Stimulated activated naive CD8-positive, alpha-beta T cell treated with anti-CD3 and anti-CD28 coated beads, Interleukin-15, amount 100 ng/mL, for 72 hours (primary cell): ENCODE measurements at regions not wholly inside any gene's neighbourhood (a gene's known extent, or its start where the extent isn't known, plus 50 kb on each side); places are given as distances from the start of the nearest gene placed in this dataset.

Source experiments
- ATAC-seq: fragments of 150-1000 bp; cut with Tn5 transposase; 2 replicates; pipeline ENCODE4 v1.10.0; 2021; ENCODE audit warnings: mild to moderate bottlenecking, moderate library complexity
- DNase-seq, 2 donors: peaks; one replicate each; pipeline ENCODE4 v3.0.0; 2021 to 2022
- H3K27ac Mint-ChIP-seq, 2 donors: one replicate each; pipeline ENCODE4 v1.8.0; 2022; ENCODE audit warnings: mild to moderate bottlenecking in 2 of 2, mixed read lengths in 2 of 2, moderate library complexity in 2 of 2
- H3K27me3 Mint-ChIP-seq: one replicate; pipeline ENCODE4 v1.8.0; 2022; ENCODE audit warnings: mixed read lengths
- H3K4me1 Mint-ChIP-seq: one replicate; pipeline ENCODE4 v1.8.0; 2022; ENCODE audit warnings: mild to moderate bottlenecking, mixed read lengths
- H3K4me3 Mint-ChIP-seq, 2 donors: one replicate each; pipeline ENCODE4 v1.8.0; 2022; ENCODE audit warnings: mild to moderate bottlenecking in 2 of 2, mixed read lengths in 2 of 2, moderate library complexity in 1 of 2
- H3K9me3 Mint-ChIP-seq, 2 donors: one replicate each; pipeline ENCODE4 v1.8.0; 2022; ENCODE audit warnings: mixed read lengths in 2 of 2

DNA sequence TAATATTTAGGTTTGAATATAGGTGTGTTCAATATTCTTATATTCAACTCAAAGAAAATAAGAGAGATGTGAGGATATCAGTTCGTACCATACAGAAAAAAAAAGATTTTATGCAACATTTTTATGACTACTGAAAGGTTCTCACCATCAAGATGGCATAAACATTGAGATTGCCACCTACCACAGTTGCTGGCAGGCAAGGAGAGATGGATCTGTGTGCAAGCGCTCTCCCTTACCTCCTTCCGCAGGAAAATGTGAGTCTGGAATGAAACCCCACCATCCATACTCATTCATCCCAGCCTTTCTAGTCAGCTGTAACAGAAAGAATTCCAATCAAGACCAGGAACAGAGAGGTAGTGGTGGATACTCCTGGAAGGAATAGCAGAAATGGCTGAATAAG, 376.9 kb downstream of the PPP3CA start:
- ATAC-seq: no peak
- H3K4me3 Mint-ChIP-seq: no peak overlapping the region
- no peaks in the 10 kb centered on the region for H3K9me3 Mint-ChIP-seq
- H3K27ac Mint-ChIP-seq: no peak overlapping the region
- DNase-seq: no peak
- H3K4me1 Mint-ChIP-seq: no peaks in the 10 kb centered on the region
- H3K27me3 Mint-ChIP-seq: peaks cover 11% of the 10 kb centered on the region

- H3K27me3 Mint-ChIP-seq: peaks cover 11% of the 10 kb centered on the region
- no peak for ATAC-seq
- H3K4me1 Mint-ChIP-seq: no peaks in the 10 kb centered on the region
- no peak for DNase-seq
- H3K9me3 Mint-ChIP-seq: no peaks in the 10 kb centered on the region
- no peak overlapping the region for H3K27ac Mint-ChIP-seq
- H3K4me3 Mint-ChIP-seq: no peak overlapping the region
Measured at GRCh38 chr4:100969925-100970324, 377.4 kb downstream of the PPP3CA start.

DNA sequence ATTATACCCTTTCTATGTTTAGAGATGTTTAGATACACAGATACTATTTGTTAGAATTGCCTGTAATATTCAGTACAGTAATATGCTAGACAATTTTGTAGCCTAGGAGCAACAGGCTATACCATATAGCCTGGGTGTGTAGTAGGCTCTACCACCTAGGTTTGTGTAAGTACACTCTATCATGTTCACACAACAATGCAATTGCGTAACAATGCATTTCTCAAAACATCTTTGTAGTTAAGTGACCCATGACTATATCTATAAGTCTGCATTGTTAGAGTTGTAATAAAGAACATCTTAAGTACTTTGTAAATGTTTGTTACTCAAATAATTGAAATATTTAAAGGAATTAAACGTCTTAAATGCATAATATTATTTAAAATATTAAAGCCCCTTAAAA, 379.3 kb downstream of the PPP3CA start:
- no peak overlapping the region for H3K4me3 Mint-ChIP-seq
- DNase-seq: no peak
- peaks cover 11% of the 10 kb centered on the region for H3K27me3 Mint-ChIP-seq

DNA sequence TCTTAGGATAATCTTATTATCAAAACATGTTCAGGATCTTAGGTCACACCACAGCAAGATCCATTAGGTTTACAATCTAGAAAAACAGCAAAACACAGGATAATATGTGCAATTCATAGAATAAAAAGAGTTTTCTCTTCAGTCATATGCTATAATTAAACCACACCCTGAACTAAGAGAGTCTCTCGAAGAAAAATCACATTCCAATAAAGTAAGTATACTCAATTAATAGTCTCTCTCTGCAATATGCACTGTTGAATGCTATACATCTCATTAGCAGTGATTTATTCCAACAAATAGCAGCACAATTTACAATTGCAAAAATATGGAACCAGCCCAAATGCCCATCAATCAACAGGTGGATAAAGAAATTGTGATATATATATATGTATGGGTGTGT, 383.7 kb downstream of the PPP3CA start:
- peaks cover 11% of the 10 kb centered on the region for H3K27me3 Mint-ChIP-seq
- no peak overlapping the region for H3K27ac Mint-ChIP-seq
- no peak overlapping the region for H3K4me3 Mint-ChIP-seq
- H3K9me3 Mint-ChIP-seq: no peaks in the 10 kb centered on the region
- DNase-seq (no peak), ATAC-seq (no peak)
- no peaks in the 10 kb centered on the region for H3K4me1 Mint-ChIP-seq

More for the DNA sequence above, 379.3 kb downstream of the PPP3CA start:
- H3K9me3 Mint-ChIP-seq: no peaks in the 10 kb centered on the region
- ATAC-seq: no peak
- no peaks in the 10 kb centered on the region for H3K4me1 Mint-ChIP-seq
- H3K27ac Mint-ChIP-seq: no peak overlapping the region

DNA sequence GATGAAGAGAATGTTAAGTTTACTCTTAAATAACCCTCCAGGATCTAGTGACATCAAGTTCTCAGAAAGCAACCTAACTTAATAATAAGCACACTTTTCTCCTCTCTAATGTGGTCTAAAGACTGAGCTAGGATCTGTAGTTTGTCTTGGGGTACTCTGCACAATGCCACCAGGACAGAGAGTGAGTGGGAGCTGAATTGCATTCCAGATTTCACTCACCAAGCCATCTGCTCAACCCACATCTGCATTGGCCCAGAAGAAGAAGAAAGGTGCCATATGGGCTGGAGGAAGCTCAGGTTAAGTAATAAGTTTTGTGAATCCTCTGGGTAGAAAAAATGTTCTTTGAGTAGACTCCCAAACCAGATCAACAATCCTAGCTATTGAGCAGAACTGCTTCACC, 384.6 kb downstream of the PPP3CA start:
- Mint-ChIP-seq H3K4me3 (no peak overlapping the region), H3K27me3 (peaks cover 11% of the 10 kb centered on the region), H3K4me1 (no peaks in the 10 kb centered on the region), H3K27ac (no peak overlapping the region), H3K9me3 (no peaks in the 10 kb centered on the region)
- DNase-seq (peak in 1 of 2 donors; percentile 37), ATAC-seq (peak; percentile 97)

- H3K9me3 Mint-ChIP-seq: no peaks in the 10 kb centered on the region
- ATAC-seq (no peak), DNase-seq (no peak)
- no peak overlapping the region for H3K27ac Mint-ChIP-seq
- H3K27me3 Mint-ChIP-seq: peaks cover 2% of the 10 kb centered on the region
- H3K4me1 Mint-ChIP-seq: no peaks in the 10 kb centered on the region
- H3K4me3 Mint-ChIP-seq: no peak overlapping the region
Measured at GRCh38 chr4:100960232-100960631, 387.1 kb downstream of the PPP3CA start.

DNA sequence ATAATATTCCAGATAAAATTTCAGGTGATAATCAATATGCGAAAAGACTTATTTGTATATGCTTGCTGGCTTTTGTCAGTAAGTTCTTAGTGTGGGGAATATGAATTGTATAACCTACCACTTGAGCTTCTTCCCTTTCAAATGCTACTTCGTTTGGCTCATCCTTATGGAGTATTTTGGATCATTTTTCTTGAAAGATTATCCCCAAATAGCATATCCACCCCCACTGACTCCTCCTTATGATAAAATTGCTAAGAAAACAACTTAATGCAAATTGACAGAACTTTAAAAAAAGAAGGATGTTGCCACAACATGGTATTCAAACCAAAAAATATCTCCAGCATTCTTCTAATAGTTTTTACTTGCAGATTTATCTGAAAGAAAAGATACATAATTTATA, 393.3 kb downstream of the PPP3CA start:
- H3K4me1 Mint-ChIP-seq: no peaks in the 10 kb centered on the region

GRCh38 chr4:100953616-100954015, 393.7 kb downstream of the PPP3CA start:
- no peak overlapping the region for H3K27ac Mint-ChIP-seq
- H3K9me3 Mint-ChIP-seq: peaks cover 0 to 4% of the 10 kb centered on the region in 2 donors

More for the DNA sequence above, 393.3 kb downstream of the PPP3CA start:
- ATAC-seq: no peak
- H3K9me3 Mint-ChIP-seq: peaks cover 0 to 4% of the 10 kb centered on the region in 2 donors
- no peak overlapping the region for H3K4me3 Mint-ChIP-seq
- H3K27ac Mint-ChIP-seq: no peak overlapping the region
- no peak for DNase-seq
- H3K27me3 Mint-ChIP-seq: peaks cover 25% of the 10 kb centered on the region

DNA sequence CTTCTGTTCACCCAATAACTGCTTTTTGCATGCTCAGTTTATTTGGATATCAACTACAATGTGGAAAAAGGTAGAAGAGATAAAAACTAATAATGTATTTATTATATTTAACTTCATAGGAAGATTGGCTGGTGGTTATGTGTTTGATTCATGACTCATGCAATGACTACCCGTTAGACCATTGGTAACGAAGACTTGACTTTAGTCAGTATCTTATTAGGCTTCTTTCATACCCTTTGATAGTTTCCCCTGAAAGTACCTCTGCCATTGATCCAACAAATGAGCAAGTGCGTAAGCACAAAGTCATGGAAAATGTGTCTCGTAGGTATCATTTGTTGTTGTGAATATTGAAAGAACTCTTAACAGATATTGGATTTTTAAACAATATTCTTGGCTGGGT, 394.7 kb downstream of the PPP3CA start:
- Mint-ChIP-seq H3K27ac (no peak overlapping the region), H3K4me1 (no peaks in the 10 kb centered on the region), H3K4me3 (no peak overlapping the region), H3K27me3 (peaks cover 33% of the 10 kb centered on the region), H3K9me3 (peaks cover 0 to 4% of the 10 kb centered on the region in 2 donors)
- no peak for ATAC-seq
- DNase-seq: no peak

More at GRCh38 chr4:100953616-100954015, 393.7 kb downstream of the PPP3CA start:
- Mint-ChIP-seq H3K4me3 (no peak overlapping the region), H3K27me3 (peaks cover 29% of the 10 kb centered on the region), H3K4me1 (no peaks in the 10 kb centered on the region)
- ATAC-seq (no peak), DNase-seq (no peak)

- Mint-ChIP-seq H3K4me3 (no peak overlapping the region), H3K27me3 (peaks cover 32% of the 10 kb centered on the region), H3K4me1 (no peaks in the 10 kb centered on the region), H3K9me3 (peaks cover 0 to 4% of the 10 kb centered on the region in 2 donors), H3K27ac (no peak overlapping the region)
- ATAC-seq (no peak), DNase-seq (no peak)
Measured at GRCh38 chr4:100949350-100949935, 397.9 kb downstream of the PPP3CA start.

DNA sequence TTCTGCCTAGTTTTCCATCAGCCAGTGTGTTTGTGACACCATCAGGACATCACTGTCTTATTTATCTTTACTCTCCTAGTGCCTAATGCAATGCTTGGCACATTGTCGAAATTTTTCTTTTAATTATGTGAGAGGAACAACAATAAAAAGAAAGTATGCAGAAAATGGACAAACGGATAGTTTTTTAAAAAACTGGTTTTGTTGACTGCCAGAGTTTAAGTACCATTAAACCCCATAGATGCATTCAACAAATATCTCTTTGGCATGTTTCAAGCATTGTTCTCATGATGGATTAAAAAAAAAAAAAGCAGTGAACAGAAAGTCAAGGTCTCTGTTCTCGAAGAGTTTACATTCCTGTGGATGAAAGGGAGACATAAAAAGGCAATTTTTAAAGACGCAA, 398.4 kb downstream of the PPP3CA start:
- Mint-ChIP-seq H3K9me3 (peaks cover 0 to 4% of the 10 kb centered on the region in 2 donors), H3K27ac (no peak overlapping the region), H3K4me1 (no peaks in the 10 kb centered on the region), H3K27me3 (peaks cover 27% of the 10 kb centered on the region), H3K4me3 (no peak overlapping the region)
- ATAC-seq (no peak), DNase-seq (no peak)

DNA sequence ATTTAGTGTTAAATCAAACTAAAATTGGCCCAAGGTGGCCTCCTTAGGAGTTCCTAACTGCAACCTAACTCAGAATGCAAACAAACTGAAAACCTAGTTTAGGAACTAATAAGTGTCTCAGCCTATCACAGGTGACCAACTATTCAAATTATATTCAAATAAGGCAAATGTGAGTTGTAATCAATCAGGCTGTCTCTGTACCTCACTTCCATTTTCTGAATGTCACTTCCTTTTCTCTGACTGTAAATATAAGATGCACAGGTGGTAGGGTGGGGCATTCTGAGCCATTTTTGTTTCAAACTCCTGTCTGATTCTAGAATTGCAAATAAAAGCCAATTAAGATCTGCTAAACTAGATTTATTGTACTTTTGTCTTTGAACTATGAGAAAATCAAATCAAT, 401.5 kb downstream of the PPP3CA start:
- DNase-seq (no peak), ATAC-seq (no peak)
- peaks cover 4 to 11% of the 10 kb centered on the region in 2 donors for H3K9me3 Mint-ChIP-seq
- no peaks in the 10 kb centered on the region for H3K4me1 Mint-ChIP-seq
- no peak overlapping the region for H3K27ac Mint-ChIP-seq
- peaks cover 37% of the 10 kb centered on the region for H3K27me3 Mint-ChIP-seq
- no peak overlapping the region for H3K4me3 Mint-ChIP-seq

- H3K9me3 Mint-ChIP-seq: peaks cover 0 to 11% of the 10 kb centered on the region in 2 donors
- H3K27ac Mint-ChIP-seq: no peak overlapping the region
- peaks cover 19% of the 10 kb centered on the region for H3K27me3 Mint-ChIP-seq
- ATAC-seq: no peak
- no peaks in the 10 kb centered on the region for H3K4me1 Mint-ChIP-seq
- no peak for DNase-seq
- H3K4me3 Mint-ChIP-seq: no peak overlapping the region
Measured at GRCh38 chr4:100938698-100939097, 408.6 kb downstream of the PPP3CA start.

GRCh38 chr4:100936661-100937375, 410.5 kb downstream of the PPP3CA start:
- Mint-ChIP-seq H3K27ac (no peak overlapping the region), H3K4me1 (peaks cover 10% of the 10 kb centered on the region), H3K4me3 (no peak overlapping the region), H3K9me3 (no peaks in the 10 kb centered on the region), H3K27me3 (peaks cover 23% of the 10 kb centered on the region)
- DNase-seq: no peak
- ATAC-seq: no peak

DNA sequence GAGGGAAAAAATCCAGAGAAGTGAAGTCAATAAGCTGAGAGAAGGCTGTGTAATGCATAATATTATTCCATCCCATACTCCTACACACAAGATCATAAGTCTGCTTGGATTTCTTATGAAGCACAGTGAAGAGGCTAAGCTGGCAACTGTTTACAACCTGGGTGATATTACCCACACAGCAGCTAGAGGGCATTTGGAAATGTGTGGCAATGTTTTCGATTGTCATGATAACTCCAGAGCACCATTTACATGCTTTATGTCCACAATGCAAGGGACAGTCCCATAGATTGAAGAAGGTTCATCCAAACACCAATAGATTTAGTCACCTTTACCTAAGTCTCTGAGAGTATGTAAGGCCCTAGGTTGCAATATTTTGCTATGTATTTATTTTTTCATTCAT, 412.2 kb downstream of the PPP3CA start:
- H3K4me3 Mint-ChIP-seq: no peak overlapping the region
- peak; percentile 55 for ATAC-seq
- H3K9me3 Mint-ChIP-seq: no peaks in the 10 kb centered on the region
- H3K27ac Mint-ChIP-seq: no peak overlapping the region
- H3K27me3 Mint-ChIP-seq: peaks cover 28% of the 10 kb centered on the region
- peaks cover 10% of the 10 kb centered on the region for H3K4me1 Mint-ChIP-seq
- no peak for DNase-seq

GRCh38 chr4:100933628-100934027, 413.7 kb downstream of the PPP3CA start:
- DNase-seq (no peak), ATAC-seq (no peak)
- no peaks in the 10 kb centered on the region for H3K9me3 Mint-ChIP-seq
- H3K4me3 Mint-ChIP-seq: no peak overlapping the region
- H3K4me1 Mint-ChIP-seq: peaks cover 10% of the 10 kb centered on the region
- H3K27me3 Mint-ChIP-seq: peaks cover 20% of the 10 kb centered on the region
- no peak overlapping the region for H3K27ac Mint-ChIP-seq
